DND-41 (cell line): ENCODE measurements at regions not wholly inside any gene's neighbourhood (a gene's known extent, or its start where the extent isn't known, plus 50 kb on each side); places are given as distances from the start of the nearest gene placed in this dataset.

Source experiments
- CTCF ChIP-seq: IDR thresholded peaks from 2 replicates; pipeline ENCODE4 v1.5.1; 2012; ENCODE audit warnings: borderline replicate concordance, low read length, moderate library complexity, mild to moderate bottlenecking; ENCODE audit not compliant: poor library complexity, severe bottlenecking; ENCODE audit errors: extremely low read depth
- EZH2 ChIP-seq: IDR thresholded peaks from 3 replicates; pipeline ENCODE4 v1.6.1; 2012; ENCODE audit warnings: borderline replicate concordance, low read depth, mild to moderate bottlenecking, moderate library complexity, low read length, inconsistent platforms; ENCODE audit not compliant: severe bottlenecking

- TF ChIP-seq EZH2, result no peak
- TF ChIP-seq CTCF, result no peak
Measured at GRCh38 chr6:2551705-2552104, 199.0 kb downstream of the MYLK4 start.
